Endodermal cell (in vitro differentiated cells): ENCODE measurements at regions not wholly inside any gene's neighbourhood (a gene's known extent, or its start where the extent isn't known, plus 50 kb on each side); places are given as distances from the start of the nearest gene placed in this dataset.
A peak's percentile ranks its signal among the peaks of the same experiment; 100 is the strongest.

ENCODE experiments used
- DNase-seq: peaks from one replicate; pipeline ENCODE4 v3.0.0-alpha.2; 2017
- H3K27ac ChIP-seq: 2 replicates; pipeline ENCODE4 v1.5.1; 2013; ENCODE audit warnings: mild to moderate bottlenecking, low read depth, low read length, moderate library complexity
- H3K27me3 ChIP-seq: 2 replicates; pipeline ENCODE4 v1.6.1; 2013; ENCODE audit warnings: mild to moderate bottlenecking, low read length, moderate library complexity; ENCODE audit not compliant: insufficient read depth, control insufficient read depth, poor library complexity, severe bottlenecking
- H3K36me3 ChIP-seq: 2 replicates; pipeline ENCODE4 v1.7.0; 2013; ENCODE audit warnings: mild to moderate bottlenecking, low read length, moderate library complexity; ENCODE audit not compliant: control insufficient read depth, insufficient read depth
- H3K4me1 ChIP-seq: one replicate; pipeline ENCODE4 v1.7.0; 2013; ENCODE audit warnings: low read length; ENCODE audit not compliant: control insufficient read depth, insufficient read depth
- H3K4me3 ChIP-seq: 2 replicates; pipeline ENCODE4 v1.5.1; 2013; ENCODE audit warnings: mild to moderate bottlenecking, low read length, moderate library complexity
- H3K9ac ChIP-seq: 2 replicates; pipeline ENCODE4 v1.6.1; 2013; ENCODE audit warnings: mild to moderate bottlenecking, low read length, moderate library complexity; ENCODE audit not compliant: poor library complexity, severe bottlenecking; ENCODE audit errors: extremely low read depth
- H3K9me3 ChIP-seq: 2 replicates; pipeline ENCODE4 v1.6.1; 2013; ENCODE audit warnings: mild to moderate bottlenecking, low read length, moderate library complexity; ENCODE audit not compliant: control insufficient read depth
- H3K27ac Mint-ChIP-seq: 2 replicates; pipeline ENCODE4 v1.8.0; 2020; ENCODE audit warnings: mixed read lengths
- H3K27me3 Mint-ChIP-seq: 2 replicates; pipeline ENCODE4 v1.8.0; 2021; ENCODE audit warnings: mild to moderate bottlenecking, mixed read lengths; ENCODE audit not compliant: insufficient read depth
- H3K36me3 Mint-ChIP-seq: 2 replicates; pipeline ENCODE4 v1.8.0; 2020; ENCODE audit warnings: low read depth, mixed read lengths
- H3K4me1 Mint-ChIP-seq: 2 replicates; pipeline ENCODE4 v1.8.0; 2020; ENCODE audit warnings: mixed read lengths
- H3K4me3 Mint-ChIP-seq: 2 replicates; pipeline ENCODE4 v1.8.0; 2020; ENCODE audit warnings: mild to moderate bottlenecking, moderate library complexity, mixed read lengths
- H3K9me3 Mint-ChIP-seq: 2 replicates; pipeline ENCODE4 v1.8.0; 2020; ENCODE audit warnings: mild to moderate bottlenecking, mixed read lengths
- CTCF ChIP-seq: fragments of 200-600 bp; sonication (generic); conservative IDR thresholded peaks from 2 replicates; pipeline ENCODE4 v1.5.0; 2021; ENCODE audit warnings: antibody characterized with exemption, mild to moderate bottlenecking
- WGBS, 2 experiments: methylation state at CpG; one replicate each; pipeline versions ENCODE4 v1.1.5 to v1.1.7; 2013; ENCODE audit warnings: missing lambda C conversion rate in 2 of 2, mixed read lengths in 1 of 2; ENCODE audit not compliant: insufficient coverage in 1 of 2, insufficient read length in 1 of 2; 5-methylcytosine and 5-hydroxymethylcytosine counted together

- Histone ChIP-seq H3K4me3 (peak overlapping the region; percentile 32), H3K4me1 (peaks cover 18% of the 10 kb centered on the region), H3K27me3 (no peaks in the 10 kb centered on the region), H3K9me3 (peaks cover 40% of the 10 kb centered on the region), H3K27ac (no peak overlapping the region), H3K9ac (no peak overlapping the region), H3K36me3 (no peaks in the 10 kb centered on the region)
- no peak for DNase-seq
- Mint-ChIP-seq H3K27me3 (no peaks in the 10 kb centered on the region), H3K27ac (peak overlapping the region; percentile 83), H3K4me1 (peaks cover 40% of the 10 kb centered on the region), H3K4me3 (no peak overlapping the region), H3K9me3 (no peaks in the 10 kb centered on the region), H3K36me3 (peaks cover 2% of the 10 kb centered on the region)
- WGBS, 2 experiments, result 91 to 97% methylated on average over 4 of the region's 4 CpGs
- TF ChIP-seq CTCF, result no peak
Measured at GRCh38 chr2:215770668-215771067, 242.7 kb downstream of the MREG start.

- no peak for TF ChIP-seq CTCF
- H3K36me3 ChIP-seq, result no peaks in the 10 kb centered on the region
- H3K27me3 Mint-ChIP-seq, result no peaks in the 10 kb centered on the region
- no peaks in the 10 kb centered on the region for H3K27me3 ChIP-seq
- WGBS, 2 experiments, result 87% methylated on average over 2 of the region's 2 CpGs; no CpG with 5 or more reads in 1 of the 2 experiments
- no peak overlapping the region for H3K27ac ChIP-seq
- no peak overlapping the region for H3K4me3 ChIP-seq
- no peak overlapping the region for H3K27ac Mint-ChIP-seq
- H3K4me1 ChIP-seq, result peaks cover 18% of the 10 kb centered on the region
- H3K9me3 ChIP-seq, result peaks cover 40% of the 10 kb centered on the region
- no peaks in the 10 kb centered on the region for H3K9me3 Mint-ChIP-seq
- no peak overlapping the region for H3K9ac ChIP-seq
- no peak for DNase-seq
- peaks cover 34% of the 10 kb centered on the region for H3K4me1 Mint-ChIP-seq
- H3K4me3 Mint-ChIP-seq, result no peak overlapping the region
- H3K36me3 Mint-ChIP-seq, result peaks cover 2% of the 10 kb centered on the region
Measured at GRCh38 chr2:215769246-215769645, 244.1 kb downstream of the MREG start.

GRCh38 chr2:215767625-215768024, 245.7 kb downstream of the MREG start:
- H3K9me3 ChIP-seq, result peaks cover 40% of the 10 kb centered on the region
- no peaks in the 10 kb centered on the region for H3K36me3 ChIP-seq
- no peaks in the 10 kb centered on the region for H3K27me3 ChIP-seq
- WGBS, 2 experiments, result 97 to 100% methylated on average over 1 of the region's 1 CpG
- H3K36me3 Mint-ChIP-seq, result peaks cover 2% of the 10 kb centered on the region
- H3K9me3 Mint-ChIP-seq, result no peaks in the 10 kb centered on the region
- H3K27me3 Mint-ChIP-seq, result no peaks in the 10 kb centered on the region
- peaks cover 24% of the 10 kb centered on the region for H3K4me1 Mint-ChIP-seq
- no peak overlapping the region for H3K9ac ChIP-seq
- no peak for DNase-seq
- H3K27ac Mint-ChIP-seq, result no peak overlapping the region
- H3K4me3 Mint-ChIP-seq, result no peak overlapping the region
- no peak for TF ChIP-seq CTCF
- no peak overlapping the region for H3K27ac ChIP-seq
- H3K4me3 ChIP-seq, result no peak overlapping the region
- H3K4me1 ChIP-seq, result peaks cover 16% of the 10 kb centered on the region
